ENCODE measurements at regions not wholly inside any gene's neighbourhood (a gene's known extent, or its start where the extent isn't known, plus 50 kb on each side); places are given as distances from the start of the nearest gene placed in this dataset.
A peak's percentile ranks its signal among the peaks of the same experiment; 100 is the strongest.
"Not testable (repeated sequence)": the region's sequence is repeated elsewhere in the genome, so short reads cannot be mapped to it uniquely, and the experiment has no call there.

GRCh38 chr6:5838656-5839396 lies 167.9 kb downstream of the NRN1 start:
- no peak for DNase-seq (ENCODE audit: low spot score)

DNA sequence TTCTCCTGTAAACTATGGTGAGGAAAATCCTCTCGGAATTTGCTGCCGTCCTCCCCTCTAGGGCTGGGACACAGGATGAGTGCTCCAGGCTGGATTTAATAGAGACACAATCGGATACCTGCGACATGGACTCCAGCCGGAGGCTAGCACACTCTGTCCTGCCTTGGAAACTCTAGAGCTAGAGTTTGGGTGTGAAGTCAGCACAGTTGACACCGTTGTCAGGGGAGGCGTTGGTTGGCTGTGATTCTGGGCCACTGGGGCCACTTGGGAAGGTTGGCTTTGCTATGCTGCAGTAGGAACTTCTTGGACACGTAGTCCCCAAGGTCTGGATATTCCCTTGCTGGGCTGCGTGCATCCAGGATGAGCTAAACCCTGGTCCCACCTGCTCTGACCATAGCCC lies 169.4 kb downstream of the NRN1 start:
- no peak for DNase-seq (ENCODE audit: low spot score)

DNA sequence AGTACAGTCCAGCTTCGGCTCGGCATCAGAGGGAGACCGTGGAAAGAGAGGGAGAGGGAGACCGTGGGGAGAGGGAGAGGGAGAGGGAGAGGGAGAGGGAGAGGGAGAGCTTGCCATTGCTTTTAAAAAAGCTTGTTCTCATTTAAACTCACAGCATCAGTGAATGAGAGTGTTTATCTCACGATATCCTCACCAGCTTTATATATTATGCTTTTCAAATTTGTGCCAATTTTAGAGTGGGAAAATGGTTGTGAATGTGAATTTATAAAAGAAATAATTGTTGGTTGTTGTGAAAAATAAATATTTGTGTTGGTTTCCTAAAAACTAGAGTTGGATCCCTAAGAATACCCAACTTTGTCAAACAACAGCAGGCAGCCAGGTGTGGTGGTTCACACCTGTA lies 170.1 kb downstream of the NRN1 start:
- not testable (repeated sequence) for DNase-seq (ENCODE audit: low spot score)

- no peak for DNase-seq (ENCODE audit: low spot score)
Measured at GRCh38 chr6:5833120-5833519, 173.6 kb downstream of the NRN1 start.

- no peak for DNase-seq (ENCODE audit: low spot score)
Measured at GRCh38 chr6:5832668-5833067, 174.1 kb downstream of the NRN1 start.

- peak; percentile 25 for DNase-seq (ENCODE audit: low spot score)
Measured at GRCh38 chr6:5831219-5831862, 175.4 kb downstream of the NRN1 start.

GRCh38 chr6:5828296-5828695 lies 178.4 kb downstream of the NRN1 start:
- no peak for DNase-seq (ENCODE audit: low spot score)

- no peak for DNase-seq (ENCODE audit: low spot score)
Measured at GRCh38 chr6:5827056-5827904, 179.4 kb downstream of the NRN1 start.

DNA sequence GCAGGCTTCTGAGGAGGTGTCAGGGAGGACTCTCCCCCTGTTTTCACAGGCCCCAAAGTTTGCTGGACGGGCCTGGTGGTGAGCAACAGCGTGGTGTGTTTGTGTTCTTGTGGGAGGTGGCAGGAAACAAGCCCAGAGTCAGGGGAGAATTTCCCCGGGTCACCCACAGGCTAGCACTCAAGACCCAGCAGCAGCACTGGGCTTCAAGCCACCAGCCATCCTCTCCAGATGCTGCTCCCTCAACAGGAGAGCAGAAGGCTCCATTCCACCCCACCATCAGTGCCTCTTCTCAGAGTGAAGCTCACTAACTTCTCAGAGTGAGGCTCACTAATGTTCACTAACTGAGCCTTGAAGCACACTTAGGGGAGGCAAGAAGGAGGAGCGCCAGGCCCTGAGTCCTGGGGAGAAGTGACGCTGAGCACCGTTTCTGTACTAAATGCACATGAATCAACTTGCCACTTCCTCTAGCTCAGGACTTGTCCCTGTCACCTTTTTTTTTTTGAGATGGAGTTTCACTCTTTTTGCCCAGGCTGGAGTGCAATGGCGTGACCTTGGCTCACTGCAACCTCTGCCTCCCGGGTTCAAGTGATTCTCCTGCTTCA lies 182.2 kb downstream of the NRN1 start:
- DNase-seq (ENCODE audit: low spot score): not testable (repeated sequence)
